IPS-NIHi7 (cell line): ENCODE measurements at regions not wholly inside any gene's neighbourhood (a gene's known extent, or its start where the extent isn't known, plus 50 kb on each side); places are given as distances from the start of the nearest gene placed in this dataset.
A peak's percentile ranks its signal among the peaks of the same experiment; 100 is the strongest.

Experiments
- DNase-seq: peaks from one replicate; pipeline ENCODE4 v3.0.0; 2012; ENCODE audit warnings: mixed read lengths; ENCODE audit errors: extremely low spot score

- no peak for DNase-seq
Measured at GRCh38 chr2:59015027-59015426, 773.9 kb upstream of the FANCL start.

- DNase-seq = no peak
Measured at GRCh38 chr2:59012971-59013370, 771.8 kb upstream of the FANCL start.

GRCh38 chr2:59012234-59012633, 771.1 kb upstream of the FANCL start:
- DNase-seq = no peak

GRCh38 chr2:59008950-59009349, 767.8 kb upstream of the FANCL start:
- no peak for DNase-seq

- peak; percentile 19 for DNase-seq
Measured at GRCh38 chr2:59005836-59006615, 764.9 kb upstream of the FANCL start.

- no peak for DNase-seq
Measured at GRCh38 chr2:59004621-59005020, 763.5 kb upstream of the FANCL start.

GRCh38 chr2:59000796-59001195, 759.7 kb upstream of the FANCL start:
- DNase-seq = no peak

- no peak for DNase-seq
Measured at GRCh38 chr2:58992062-58992706, 751.1 kb upstream of the FANCL start.

- DNase-seq = no peak
Measured at GRCh38 chr2:58991357-58991756, 750.2 kb upstream of the FANCL start.

- DNase-seq = no peak
Measured at GRCh38 chr2:58985541-58985940, 744.4 kb upstream of the FANCL start.

GRCh38 chr2:58984731-58985130, 743.6 kb upstream of the FANCL start:
- DNase-seq = no peak

GRCh38 chr2:58983111-58983510, 742.0 kb upstream of the FANCL start:
- no peak for DNase-seq

GRCh38 chr2:58981237-58981636, 740.1 kb upstream of the FANCL start:
- no peak for DNase-seq

- DNase-seq = no peak
Measured at GRCh38 chr2:58976375-58977071, 735.4 kb upstream of the FANCL start.

- DNase-seq = no peak
Measured at GRCh38 chr2:58974881-58975280, 733.8 kb upstream of the FANCL start.

GRCh38 chr2:58974426-58974825, 733.3 kb upstream of the FANCL start:
- no peak for DNase-seq

- peak; percentile 70 for DNase-seq
Measured at GRCh38 chr2:58973811-58974281, 732.7 kb upstream of the FANCL start.

- no peak for DNase-seq
Measured at GRCh38 chr2:58972737-58973136, 731.6 kb upstream of the FANCL start.

- DNase-seq = no peak
Measured at GRCh38 chr2:58971511-58972360, 730.6 kb upstream of the FANCL start.

GRCh38 chr2:58970365-58970764, 729.2 kb upstream of the FANCL start:
- DNase-seq = no peak

- DNase-seq = no peak
Measured at GRCh38 chr2:58968885-58969284, 727.8 kb upstream of the FANCL start.

GRCh38 chr2:58967736-58968135, 726.6 kb upstream of the FANCL start:
- no peak for DNase-seq
